GM23248 (cell line): ENCODE measurements at regions not wholly inside any gene's neighbourhood (a gene's known extent, or its start where the extent isn't known, plus 50 kb on each side); places are given as distances from the start of the nearest gene placed in this dataset.
"Not testable (repeated sequence)": the region's sequence is repeated elsewhere in the genome, so short reads cannot be mapped to it uniquely, and the experiment has no call there.

Source experiments
- DNase-seq: peaks from one replicate; pipeline ENCODE4 v3.0.0-alpha.2; 2015
- H2AFZ ChIP-seq: fragments of 200-600 bp; sonication (generic); 2 replicates; pipeline ENCODE4 v1.6.1; 2016; ENCODE audit warnings: antibody characterized with exemption
- H3F3A ChIP-seq: fragments of 200-600 bp; sonication (generic); 2 replicates; pipeline ENCODE4 v1.6.1; 2016; ENCODE audit warnings: mild to moderate bottlenecking, antibody characterized with exemption, mixed run types; ENCODE audit not compliant: insufficient read depth
- H3K27ac ChIP-seq: fragments of 200-600 bp; sonication (generic); 2 replicates; pipeline ENCODE4 v1.5.1; 2016; ENCODE audit warnings: mild to moderate bottlenecking
- H3K27me3 ChIP-seq: fragments of 200-600 bp; sonication (generic); replicated peaks from 2 replicates; pipeline ENCODE4 v1.6.1; 2016; ENCODE audit warnings: mild to moderate bottlenecking; ENCODE audit not compliant: insufficient read depth
- H3K36me3 ChIP-seq: fragments of 200-600 bp; sonication (generic); 2 replicates; pipeline ENCODE4 v1.6.1; 2016; ENCODE audit warnings: low read depth, mild to moderate bottlenecking
- H3K4me1 ChIP-seq: fragments of 200-600 bp; sonication (generic); 2 replicates; pipeline ENCODE4 v1.6.1; 2016; ENCODE audit warnings: mild to moderate bottlenecking; ENCODE audit not compliant: insufficient read depth
- H3K4me2 ChIP-seq: fragments of 200-600 bp; sonication (generic); one replicate; pipeline ENCODE4 v1.6.1; 2016; ENCODE audit warnings: mild to moderate bottlenecking; ENCODE audit not compliant: unreplicated experiment
- H3K4me3 ChIP-seq: fragments of 200-600 bp; sonication (generic); 2 replicates; pipeline ENCODE4 v1.5.1; 2016; ENCODE audit warnings: mild to moderate bottlenecking
- H3K79me2 ChIP-seq: fragments of 200-600 bp; sonication (generic); 2 replicates; pipeline ENCODE4 v1.6.1; 2016; ENCODE audit warnings: mild to moderate bottlenecking; ENCODE audit not compliant: insufficient read depth
- H3K9ac ChIP-seq: fragments of 200-600 bp; sonication (generic); 2 replicates; pipeline ENCODE4 v1.6.1; 2016; ENCODE audit warnings: mild to moderate bottlenecking
- H3K9me2 ChIP-seq: fragments of 200-600 bp; sonication (generic); 2 replicates; pipeline ENCODE4 v1.6.1; 2016; ENCODE audit warnings: mixed run types, mild to moderate bottlenecking, moderate library complexity; ENCODE audit not compliant: insufficient read depth
- H3K9me3 ChIP-seq: fragments of 200-600 bp; sonication (generic); one replicate; pipeline ENCODE4 v1.6.1; 2017; ENCODE audit warnings: low read depth
- H4K20me1 ChIP-seq: fragments of 200-600 bp; sonication (generic); 2 replicates; pipeline ENCODE4 v1.6.0; 2016; ENCODE audit not compliant: insufficient read depth
- EZH2 ChIP-seq: fragments of 200-600 bp; sonication (generic); IDR thresholded peaks from 2 replicates; pipeline ENCODE4 v1.6.1; 2018; ENCODE audit warnings: antibody characterized with exemption, mild to moderate bottlenecking; ENCODE audit not compliant: insufficient read depth, poor library complexity, severe bottlenecking
- EZH2phosphoT487 ChIP-seq: fragments of 200-600 bp; sonication (generic); IDR thresholded peaks from 2 replicates; pipeline ENCODE4 v1.6.1; 2018; ENCODE audit warnings: antibody characterized with exemption, moderate library complexity, mild to moderate bottlenecking, low read depth; ENCODE audit not compliant: insufficient read depth
- WGBS, 2 experiments: methylation state at CpG; one replicate each; pipeline ENCODE4 v1.1.6; 2015 to 2017; ENCODE audit warnings: low lambda C conversion rate in 2 of 2, low coverage in 1 of 2; ENCODE audit errors: missing lambda C conversion rate in 2 of 2; 5-methylcytosine and 5-hydroxymethylcytosine counted together
- in situ Hi-C: fragments of 300-500 bp; cut with MboI; formaldehyde crosslinking; loops from 2 replicates; pipeline ENCODE4 v1.15.0; 2020

- Histone ChIP-seq H3K9me2 (no peaks in the 10 kb centered on the region), H3K9me3 (no peaks in the 10 kb centered on the region), H3F3A (no peaks in the 10 kb centered on the region), H3K36me3 (no peaks in the 10 kb centered on the region), H3K4me2 (no peak overlapping the region), H3K27me3 (no peaks in the 10 kb centered on the region), H2AFZ (no peak overlapping the region), H3K9ac (no peak overlapping the region), H3K79me2 (no peaks in the 10 kb centered on the region), H3K4me1 (no peaks in the 10 kb centered on the region), H3K27ac (no peak overlapping the region), H3K4me3 (no peak overlapping the region), H4K20me1 (no peaks in the 10 kb centered on the region)
- WGBS, 2 experiments, result 0% methylated on average over 1 of the region's 1 CpG
- in situ Hi-C loops, result no loop called here
- DNase-seq, result no peak
- TF ChIP-seq EZH2phosphoT487 (no peak), EZH2 (no peak)
These were observed 756.7 kb downstream of the SOCS6 start for GRCh38 chr18:71045331-71046065.

- H3F3A ChIP-seq, result peaks cover 8% of the 10 kb centered on the region; the same call in 1 of the 2 replicates
- H2AFZ ChIP-seq, result peak overlapping the region; percentile 18; the same call in 1 of the 2 replicates
- no peaks in the 10 kb centered on the region for H3K36me3 ChIP-seq
- H3K9ac ChIP-seq, result no peak overlapping the region
- H3K9me3 ChIP-seq, result no peaks in the 10 kb centered on the region
- H3K4me1 ChIP-seq, result 0 out of 2 replicates have a peak, but pooled peaks cover 4% of the 10 kb centered on the region
- in situ Hi-C loops, result no loop called here
- no peak overlapping the region for H3K27ac ChIP-seq
- DNase-seq, result peak; percentile 6
- no peak overlapping the region for H3K4me3 ChIP-seq
- no peaks in the 10 kb centered on the region for H3K79me2 ChIP-seq
- 26 to 32% methylated on average over 4 of the region's 4 CpGs for WGBS, 2 experiments
- H3K9me2 ChIP-seq, result no peaks in the 10 kb centered on the region
- H3K4me2 ChIP-seq, result no peak overlapping the region
- H3K27me3 ChIP-seq, result no peaks in the 10 kb centered on the region
- TF ChIP-seq EZH2phosphoT487 (no peak), EZH2 (no peak)
- no peaks in the 10 kb centered on the region for H4K20me1 ChIP-seq
These were observed 751.3 kb downstream of the SOCS6 start for GRCh38 chr18:71040161-71040560.

GRCh38 chr18:71038196-71038595 is 749.4 kb downstream of the SOCS6 start:
- Histone ChIP-seq H3K4me3 (no peak overlapping the region), H3K4me2 (no peak overlapping the region), H3K4me1 (0 out of 2 replicates have a peak, but pooled peaks cover 4% of the 10 kb centered on the region), H2AFZ (no peak overlapping the region), H3K9me2 (no peaks in the 10 kb centered on the region), H3K9me3 (no peaks in the 10 kb centered on the region), H3K36me3 (no peaks in the 10 kb centered on the region), H4K20me1 (no peaks in the 10 kb centered on the region), H3K27ac (no peak overlapping the region), H3K9ac (no peak overlapping the region), H3K79me2 (no peaks in the 10 kb centered on the region), H3K27me3 (no peaks in the 10 kb centered on the region), H3F3A (peaks cover 8% of the 10 kb centered on the region; the same call in 1 of the 2 replicates)
- DNase-seq, result no peak
- TF ChIP-seq EZH2phosphoT487, result no peak
- WGBS, 2 experiments, result 29 to 44% methylated on average over 1 of the region's 1 CpG
- in situ Hi-C loops, result no loop called here

GRCh38 chr18:71036783-71037182 is 747.9 kb downstream of the SOCS6 start:
- 0 out of 2 replicates have a peak overlapping the region, but pooled peaks have one; percentile 34 for H2AFZ ChIP-seq
- H3K4me3 ChIP-seq, result no peak overlapping the region
- H4K20me1 ChIP-seq, result no peaks in the 10 kb centered on the region
- WGBS, 2 experiments, result 0 to 4% methylated on average over 1 of the region's 1 CpG
- H3K9me2 ChIP-seq, result no peaks in the 10 kb centered on the region
- no peak overlapping the region for H3K9ac ChIP-seq
- in situ Hi-C loops, result no loop called here
- no peaks in the 10 kb centered on the region for H3K36me3 ChIP-seq
- peak overlapping the region; percentile 17 for H3K27ac ChIP-seq
- no peaks in the 10 kb centered on the region for H3K79me2 ChIP-seq
- H3K27me3 ChIP-seq, result no peaks in the 10 kb centered on the region
- peak; percentile 58 for DNase-seq
- peaks cover 8% of the 10 kb centered on the region; the same call in 1 of the 2 replicates for H3F3A ChIP-seq
- H3K4me2 ChIP-seq, result peak overlapping the region; percentile 45
- H3K4me1 ChIP-seq, result 0 out of 2 replicates have a peak, but pooled peaks cover 4% of the 10 kb centered on the region
- H3K9me3 ChIP-seq, result no peaks in the 10 kb centered on the region
- TF ChIP-seq EZH2 (no peak), EZH2phosphoT487 (no peak)

GRCh38 chr18:71031296-71032191 is 742.7 kb downstream of the SOCS6 start:
- H3K9me2 ChIP-seq, result not testable (repeated sequence)

GRCh38 chr18:71030085-71030484 is 741.2 kb downstream of the SOCS6 start:
- H3K9me2 ChIP-seq, H3K79me2 ChIP-seq, H3K27me3 ChIP-seq, H3K4me2 ChIP-seq, H3K4me1 ChIP-seq, H3K4me3 ChIP-seq, H3K36me3 ChIP-seq, H3K27ac ChIP-seq, H4K20me1 ChIP-seq, H2AFZ ChIP-seq, H3K9ac ChIP-seq, in situ Hi-C loops, H3K9me3 ChIP-seq, H3F3A ChIP-seq, DNase-seq: not testable (repeated sequence)
- WGBS, 2 experiments, result 71 to 73% methylated on average over 8 of the region's 8 CpGs

More at GRCh38 chr18:71031296-71032191, 742.7 kb downstream of the SOCS6 start:
- H3K4me1 ChIP-seq, H3K36me3 ChIP-seq, H2AFZ ChIP-seq, H3K9me3 ChIP-seq, in situ Hi-C loops, H3K9ac ChIP-seq, H3K27me3 ChIP-seq, DNase-seq, H3F3A ChIP-seq, H3K79me2 ChIP-seq, H3K27ac ChIP-seq, H3K4me2 ChIP-seq, H3K4me3 ChIP-seq, H4K20me1 ChIP-seq: not testable (repeated sequence)
- WGBS, 2 experiments, result 77 to 85% methylated on average over 24 to 46 of the region's 46 CpGs
